DND-41 (cell line): ENCODE measurements at regions not wholly inside any gene's neighbourhood (a gene's known extent, or its start where the extent isn't known, plus 50 kb on each side); places are given as distances from the start of the nearest gene placed in this dataset.

Experiments used
- ATAC-seq: fragments of 200-7000 bp; cut with Tn5 transposase; 3 replicates; pipeline ENCODE4 v1.9.1; 2021; ENCODE audit warnings: low read depth; ENCODE audit not compliant: insufficient read depth
- DNase-seq: peaks from one replicate; pipeline ENCODE4 v3.0.0-alpha.2; 2020
- H2AFZ ChIP-seq: 2 replicates; pipeline ENCODE4 v1.6.0; 2012; ENCODE audit warnings: low read depth, low read length
- H3K27ac ChIP-seq: 2 replicates; pipeline ENCODE4 v1.5.1; 2012; ENCODE audit warnings: low read length, inconsistent platforms
- H3K27me3 ChIP-seq: fragments of 200-600 bp; sonication (generic); 2 replicates; pipeline ENCODE4 v1.6.0; 2012; ENCODE audit warnings: low read length, mild to moderate bottlenecking, inconsistent platforms; ENCODE audit not compliant: insufficient read depth, poor library complexity
- H3K36me3 ChIP-seq: 2 replicates; pipeline ENCODE4 v1.5.1; 2012; ENCODE audit warnings: low read length, inconsistent platforms; ENCODE audit not compliant: insufficient read depth
- H3K4me1 ChIP-seq: 2 replicates; pipeline ENCODE4 v1.5.1; 2012; ENCODE audit warnings: mild to moderate bottlenecking, low read length; ENCODE audit not compliant: insufficient read depth
- H3K4me2 ChIP-seq: 2 replicates; pipeline ENCODE4 v1.6.0; 2012; ENCODE audit warnings: mild to moderate bottlenecking, moderate library complexity, low read length, inconsistent platforms; ENCODE audit not compliant: insufficient read depth
- H3K4me3 ChIP-seq, 2 experiments: fragments of 200-600 bp in 1 of 2; shearing (Covaris generic) in 1 of 2; 2 replicates each; pipeline ENCODE4 v1.5.1; 2012 to 2016; ENCODE audit warnings: inconsistent platforms in 2 of 2, low read length in 2 of 2, mild to moderate bottlenecking in 2 of 2, low read depth in 1 of 2, moderate library complexity in 1 of 2
- H3K79me2 ChIP-seq: 2 replicates; pipeline ENCODE4 v1.6.0; 2012; ENCODE audit warnings: low read length, inconsistent platforms; ENCODE audit not compliant: insufficient read depth
- H3K9ac ChIP-seq: 2 replicates; pipeline ENCODE4 v1.6.0; 2012; ENCODE audit warnings: low read depth, mild to moderate bottlenecking, inconsistent platforms, low read length, moderate library complexity
- H3K9me3 ChIP-seq: 2 replicates; pipeline ENCODE4 v1.5.1; 2012; ENCODE audit warnings: low read length, moderate library complexity, mild to moderate bottlenecking, inconsistent platforms; ENCODE audit not compliant: insufficient read depth, severe bottlenecking
- H4K20me1 ChIP-seq: 2 replicates; pipeline ENCODE4 v1.6.0; 2012; ENCODE audit warnings: low read length; ENCODE audit not compliant: insufficient read depth
- EZH2 ChIP-seq: IDR thresholded peaks from 3 replicates; pipeline ENCODE4 v1.6.1; 2012; ENCODE audit warnings: borderline replicate concordance, low read depth, mild to moderate bottlenecking, moderate library complexity, low read length, inconsistent platforms; ENCODE audit not compliant: severe bottlenecking
- TF ChIP-seq, protein P1 (sequence below): IDR thresholded peaks from 2 replicates; pipeline ENCODE4 v1.5.1; 2012; ENCODE audit warnings: borderline replicate concordance, low read length, moderate library complexity, mild to moderate bottlenecking; ENCODE audit not compliant: poor library complexity, severe bottlenecking; ENCODE audit errors: extremely low read depth

- H3K27ac ChIP-seq = no peak overlapping the region
- no peaks in the 10 kb centered on the region for H3K9me3 ChIP-seq
- no peak for ATAC-seq
- no peaks in the 10 kb centered on the region for H4K20me1 ChIP-seq
- no peaks in the 10 kb centered on the region for H3K4me1 ChIP-seq
- no peaks in the 10 kb centered on the region for H3K36me3 ChIP-seq
- H3K4me2 ChIP-seq = no peak overlapping the region
- no peak overlapping the region for H3K4me3 ChIP-seq
- no peaks in the 10 kb centered on the region for H3K79me2 ChIP-seq
- H3K27me3 ChIP-seq = peaks cover 47% of the 10 kb centered on the region
- DNase-seq = no peak
- no peak overlapping the region for H2AFZ ChIP-seq
- TF ChIP-seq EZH2 = no peak
- TF ChIP-seq, protein P1, sequence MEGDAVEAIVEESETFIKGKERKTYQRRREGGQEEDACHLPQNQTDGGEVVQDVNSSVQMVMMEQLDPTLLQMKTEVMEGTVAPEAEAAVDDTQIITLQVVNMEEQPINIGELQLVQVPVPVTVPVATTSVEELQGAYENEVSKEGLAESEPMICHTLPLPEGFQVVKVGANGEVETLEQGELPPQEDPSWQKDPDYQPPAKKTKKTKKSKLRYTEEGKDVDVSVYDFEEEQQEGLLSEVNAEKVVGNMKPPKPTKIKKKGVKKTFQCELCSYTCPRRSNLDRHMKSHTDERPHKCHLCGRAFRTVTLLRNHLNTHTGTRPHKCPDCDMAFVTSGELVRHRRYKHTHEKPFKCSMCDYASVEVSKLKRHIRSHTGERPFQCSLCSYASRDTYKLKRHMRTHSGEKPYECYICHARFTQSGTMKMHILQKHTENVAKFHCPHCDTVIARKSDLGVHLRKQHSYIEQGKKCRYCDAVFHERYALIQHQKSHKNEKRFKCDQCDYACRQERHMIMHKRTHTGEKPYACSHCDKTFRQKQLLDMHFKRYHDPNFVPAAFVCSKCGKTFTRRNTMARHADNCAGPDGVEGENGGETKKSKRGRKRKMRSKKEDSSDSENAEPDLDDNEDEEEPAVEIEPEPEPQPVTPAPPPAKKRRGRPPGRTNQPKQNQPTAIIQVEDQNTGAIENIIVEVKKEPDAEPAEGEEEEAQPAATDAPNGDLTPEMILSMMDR = no peak
- H3K9ac ChIP-seq = no peak overlapping the region
These were observed 69.6 kb upstream of the OLIG2 start for GRCh38 chr21:32956061-32956656.

DNA sequence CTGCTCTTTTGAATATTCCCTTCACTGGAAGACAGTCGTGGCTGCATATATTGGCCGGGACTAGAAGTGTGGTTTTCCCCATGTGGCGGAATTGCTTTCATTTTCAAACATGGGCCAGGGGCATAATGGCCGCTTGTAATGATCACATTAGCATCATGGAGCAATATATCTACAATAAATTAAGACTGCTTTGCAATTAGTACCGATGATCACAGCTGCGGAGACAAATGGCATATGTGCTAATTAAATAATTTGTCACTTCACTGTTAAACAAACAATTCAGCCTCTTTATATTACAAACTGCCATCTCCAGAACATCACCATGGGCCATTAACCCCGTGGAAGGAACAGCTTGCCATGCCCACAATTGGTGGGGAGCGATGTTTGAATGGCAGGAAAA, 68.2 kb upstream of the OLIG2 start:
- H3K4me3 ChIP-seq = no peak overlapping the region
- ATAC-seq = no peak
- H3K36me3 ChIP-seq = no peaks in the 10 kb centered on the region
- no peaks in the 10 kb centered on the region for H3K9me3 ChIP-seq
- peaks cover 35% of the 10 kb centered on the region for H3K27me3 ChIP-seq
- no peaks in the 10 kb centered on the region for H4K20me1 ChIP-seq
- TF ChIP-seq, protein P1 = no peak
- no peak for TF ChIP-seq EZH2
- no peak overlapping the region for H2AFZ ChIP-seq
- no peak for DNase-seq
- no peak overlapping the region for H3K27ac ChIP-seq
- H3K4me2 ChIP-seq = no peak overlapping the region
- no peaks in the 10 kb centered on the region for H3K4me1 ChIP-seq
- no peaks in the 10 kb centered on the region for H3K79me2 ChIP-seq
- no peak overlapping the region for H3K9ac ChIP-seq

- TF ChIP-seq, protein P1 = no peak
- TF ChIP-seq EZH2 = no peak
- DNase-seq = no peak
- Histone ChIP-seq H2AFZ (no peak overlapping the region), H3K9me3 (no peaks in the 10 kb centered on the region), H3K4me1 (no peaks in the 10 kb centered on the region), H3K9ac (no peak overlapping the region), H3K36me3 (no peaks in the 10 kb centered on the region), H3K4me2 (no peak overlapping the region), H3K27me3 (peaks cover 34% of the 10 kb centered on the region), H3K27ac (no peak overlapping the region), H4K20me1 (no peaks in the 10 kb centered on the region), H3K4me3 (no peak overlapping the region), H3K79me2 (no peaks in the 10 kb centered on the region)
- ATAC-seq = no peak
These were observed 67.3 kb upstream of the OLIG2 start for GRCh38 chr21:32958288-32959002.
